NCI-H1436 (cell line): ENCODE measurements at regions not wholly inside any gene's neighbourhood (a gene's known extent, or its start where the extent isn't known, plus 50 kb on each side); places are given as distances from the start of the nearest gene placed in this dataset.

Experiments
- DNase-seq: peaks from one replicate; lab custom pipeline; 2025; lab: John Stamatoyannopoulos, UW

DNA sequence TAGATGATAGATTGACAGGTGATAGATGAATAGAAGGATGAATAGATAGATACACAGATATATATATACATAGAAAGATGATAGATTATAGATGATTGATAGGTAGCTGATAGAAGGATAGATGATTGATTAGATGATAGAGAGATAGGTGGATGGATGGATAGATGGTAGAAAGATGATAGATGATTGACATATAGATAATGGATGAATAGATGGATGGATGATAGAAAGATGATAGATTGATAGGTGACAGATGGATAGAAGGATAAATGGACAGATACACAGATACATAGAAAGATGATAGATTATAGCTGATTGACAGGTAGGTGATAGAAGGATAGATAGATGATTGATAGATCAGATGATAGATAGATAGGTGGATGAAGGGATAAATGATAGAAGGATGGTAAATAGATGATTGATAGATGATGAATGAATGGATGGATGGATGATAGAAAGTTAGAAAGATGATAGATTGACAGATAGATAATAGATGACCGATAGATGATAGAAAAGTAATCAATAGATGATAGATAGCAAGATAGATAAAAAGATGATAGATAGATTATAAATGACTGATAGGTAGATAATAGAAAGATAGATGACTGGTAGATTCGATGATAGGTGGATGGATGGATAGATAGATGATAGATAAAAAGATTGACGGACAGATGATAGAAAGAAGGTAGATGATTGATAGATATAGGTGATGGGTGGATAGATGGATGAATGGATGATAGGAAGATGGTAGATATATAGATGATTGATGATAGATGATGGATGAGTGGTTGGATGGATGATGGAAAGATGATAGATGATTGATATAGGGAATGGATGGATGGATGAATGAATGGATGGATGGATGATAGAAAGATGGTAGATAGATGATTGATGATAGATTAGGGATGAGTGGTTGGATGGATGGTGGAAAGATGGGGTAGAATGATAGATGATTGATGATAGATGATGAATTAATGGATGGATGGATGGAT is 80.4 kb downstream of the MICALL2 start:
- DNase-seq = no peak

DNA sequence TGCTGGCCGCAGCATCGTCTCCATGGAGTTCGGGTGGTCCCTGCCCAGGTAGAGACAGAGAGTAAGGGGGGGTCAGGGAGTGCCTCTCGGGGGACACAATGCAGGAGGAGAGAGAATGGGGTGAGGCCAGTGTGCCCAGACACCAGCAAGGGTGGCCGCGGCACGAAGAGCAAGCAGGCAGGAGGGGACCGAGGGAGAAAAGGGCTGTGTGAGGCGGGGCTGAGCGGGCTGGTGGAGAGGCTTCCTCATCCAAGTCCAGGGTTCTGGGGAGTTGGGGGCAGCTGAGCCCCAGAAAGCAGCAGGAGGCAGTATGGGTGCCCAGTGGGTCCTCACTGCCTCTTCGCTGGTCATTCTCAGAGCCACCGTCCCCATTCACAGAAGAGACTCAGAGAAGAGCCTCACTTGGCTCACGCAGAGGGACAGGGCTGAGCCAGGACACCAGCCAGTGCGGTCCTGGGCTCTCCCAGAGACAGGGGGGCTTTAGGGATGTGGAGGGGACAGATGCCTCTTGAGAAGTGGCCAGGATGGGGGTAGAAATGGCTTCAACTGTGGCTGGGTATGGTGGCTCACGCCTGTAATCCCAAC is 78.9 kb downstream of the MICALL2 start:
- no peak for DNase-seq

DNA sequence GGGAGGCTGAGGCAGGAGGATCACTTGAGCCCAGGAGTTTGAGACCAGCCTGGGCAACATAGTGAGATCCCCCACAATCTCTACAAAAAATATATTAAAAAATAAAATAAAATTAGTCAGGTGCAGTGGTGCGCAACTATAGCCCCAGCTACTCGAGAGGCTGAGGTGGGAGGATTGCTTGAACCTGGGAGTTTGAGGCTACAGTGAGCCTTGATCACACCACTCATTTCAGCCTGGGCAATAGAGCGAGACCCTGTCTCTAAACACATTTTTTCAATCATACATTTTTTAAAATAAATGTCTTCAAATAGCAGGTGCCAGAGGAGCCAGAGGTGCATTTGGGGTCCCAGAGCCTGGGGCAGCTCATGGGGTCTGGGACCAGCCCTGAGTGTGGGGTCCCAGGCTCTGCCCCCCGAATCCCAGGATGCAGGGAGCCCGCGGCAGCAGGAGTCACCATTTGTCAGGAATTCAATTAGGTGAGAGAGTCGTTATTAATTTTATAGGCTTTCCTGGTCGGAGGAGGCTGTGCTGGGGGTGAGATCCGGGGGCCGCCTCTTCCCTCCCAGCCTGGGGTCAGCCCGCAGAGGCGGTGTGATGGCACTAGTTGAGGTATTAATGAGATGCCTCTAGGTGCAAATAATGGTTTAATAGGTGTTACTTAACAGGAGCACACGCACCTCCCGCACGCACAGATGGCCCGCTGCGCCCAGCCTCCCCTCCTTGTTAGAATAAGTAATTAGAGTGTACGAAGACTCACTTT is 78.3 kb downstream of the MICALL2 start:
- DNase-seq = no peak

DNA sequence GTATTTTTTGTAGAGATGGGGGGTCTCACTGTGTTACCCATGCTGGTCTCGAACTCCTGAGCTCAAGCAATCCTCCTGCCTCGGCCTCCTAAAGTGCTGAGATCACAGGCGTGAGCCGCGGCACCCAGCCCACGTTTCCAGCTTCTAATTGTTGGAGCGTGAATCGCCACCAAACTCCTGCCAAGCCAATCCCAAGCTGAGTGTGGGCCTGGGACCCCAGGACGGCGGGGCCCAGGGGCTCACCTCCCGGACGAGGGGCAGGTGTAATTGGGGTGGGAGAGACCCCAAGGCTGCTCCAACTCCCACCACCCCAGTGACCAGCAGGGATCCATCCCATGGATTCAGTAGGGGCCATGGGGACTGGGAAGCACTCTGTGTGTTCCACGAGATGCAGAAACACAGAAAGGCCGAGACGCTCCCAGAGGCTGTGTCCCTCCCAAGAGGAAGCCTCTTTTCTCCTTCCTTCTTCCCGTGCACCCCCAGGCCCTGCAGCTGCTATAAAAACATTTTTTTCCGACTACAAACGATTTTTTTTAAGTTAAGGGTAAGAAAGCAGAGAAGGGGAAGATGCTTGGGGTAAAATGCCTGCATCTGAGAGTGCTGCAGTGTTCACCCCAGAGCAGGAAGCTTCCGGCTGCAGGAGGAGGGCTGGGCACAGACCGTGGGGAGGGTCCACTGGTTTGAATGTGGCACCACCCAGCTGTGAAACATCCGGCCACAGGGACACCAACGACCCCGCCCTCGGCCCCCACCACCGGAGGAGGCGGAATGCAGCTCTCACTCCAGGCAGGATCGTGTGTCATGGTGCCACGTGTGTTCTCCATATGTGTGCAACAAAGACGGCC is 76.5 kb downstream of the MICALL2 start:
- no peak for DNase-seq

DNA sequence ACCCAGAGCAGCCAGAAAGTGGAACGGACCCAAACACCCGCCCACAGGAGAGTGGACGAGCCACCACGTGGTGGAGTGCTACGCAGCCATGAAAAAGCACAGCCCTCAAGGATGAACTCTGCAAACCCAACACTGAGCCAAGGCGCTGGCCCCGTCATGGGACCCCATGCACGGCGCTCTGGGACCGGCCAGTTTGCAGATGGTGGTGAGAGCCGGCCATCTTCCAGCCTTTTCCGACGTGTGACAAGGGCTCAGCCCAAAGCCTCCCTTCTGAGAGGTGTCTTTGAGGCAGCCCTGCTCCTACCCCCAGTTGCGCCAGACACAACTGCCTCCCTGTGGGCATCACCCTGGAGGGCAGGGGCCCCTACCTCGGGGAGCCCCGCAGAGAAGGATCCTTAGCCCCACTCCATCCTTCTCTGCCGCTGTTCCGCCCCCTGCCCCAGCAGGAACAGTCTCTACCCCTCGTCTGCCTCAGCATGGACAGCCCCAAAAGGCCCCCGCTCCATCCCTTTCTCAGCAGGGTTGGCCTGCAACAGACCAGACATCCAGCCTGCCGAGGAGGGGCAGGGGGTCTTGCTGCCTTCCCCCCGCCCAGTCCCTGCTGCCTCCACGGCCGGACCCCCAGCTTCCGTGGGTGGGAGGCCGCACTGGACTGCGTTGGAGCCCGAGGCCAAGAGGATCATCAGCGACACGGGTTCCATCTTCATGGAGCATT is 75.7 kb downstream of the MICALL2 start:
- DNase-seq = no peak

DNA sequence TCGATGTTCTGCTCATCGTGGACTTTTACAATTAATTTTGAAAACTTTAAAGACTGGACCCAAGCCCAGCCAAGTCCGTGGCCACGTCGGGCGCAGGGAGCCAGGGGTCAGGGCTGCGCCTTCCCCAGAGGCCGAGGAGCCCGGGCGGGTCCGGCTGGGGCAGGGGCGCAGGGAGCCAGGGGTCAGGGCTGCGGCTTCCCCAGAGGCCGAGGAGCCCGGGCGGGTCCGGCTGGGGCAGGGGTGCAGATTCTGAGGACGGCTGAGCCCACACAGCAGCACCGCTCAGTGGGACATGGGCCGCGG is 75.2 kb downstream of the MICALL2 start:
- no peak for DNase-seq
